GM23338 (cell line): ENCODE measurements at regions not wholly inside any gene's neighbourhood (a gene's known extent, or its start where the extent isn't known, plus 50 kb on each side); places are given as distances from the start of the nearest gene placed in this dataset.

ENCODE experiments used
- ATAC-seq: fragments of 200-7000 bp; cut with Tn5 transposase; 3 replicates; pipeline ENCODE4 v1.9.1; 2020
- DNase-seq: peaks from one replicate; pipeline ENCODE4 v3.0.0-alpha.2; 2015; ENCODE audit warnings: low spot score
- H2AFZ ChIP-seq: fragments of 200-600 bp; sonication (generic); 2 replicates; pipeline ENCODE4 v1.8.0; 2016; ENCODE audit warnings: antibody characterized with exemption, mild to moderate bottlenecking, moderate library complexity
- H3F3A ChIP-seq: fragments of 200-600 bp; sonication (generic); replicated peaks from 2 replicates; pipeline ENCODE4 v1.8.0; 2017; ENCODE audit warnings: antibody characterized with exemption, mixed run types, low read depth
- H3K27ac ChIP-seq: fragments of 200-600 bp; sonication (generic); 2 replicates; pipeline ENCODE4 v1.6.1; 2016; ENCODE audit warnings: low read depth
- H3K27me3 ChIP-seq: fragments of 200-600 bp; sonication (generic); 2 replicates; pipeline ENCODE4 v1.8.0; 2016; ENCODE audit warnings: mild to moderate bottlenecking, mixed run types, moderate library complexity; ENCODE audit not compliant: insufficient read depth
- H3K36me3 ChIP-seq: fragments of 200-600 bp; sonication (generic); 2 replicates; pipeline ENCODE4 v1.8.0; 2016; ENCODE audit warnings: mild to moderate bottlenecking; ENCODE audit not compliant: insufficient read depth
- H3K4me1 ChIP-seq: fragments of 200-600 bp; sonication (generic); 2 replicates; pipeline ENCODE4 v1.8.0; 2016; ENCODE audit warnings: mild to moderate bottlenecking, moderate library complexity; ENCODE audit not compliant: insufficient read depth
- H3K4me2 ChIP-seq: fragments of 200-600 bp; sonication (generic); 2 replicates; pipeline ENCODE4 v1.7.1; 2017; ENCODE audit warnings: mixed run types
- H3K4me3 ChIP-seq: fragments of 200-600 bp; sonication (generic); 2 replicates; pipeline ENCODE4 v1.6.1; 2016; ENCODE audit warnings: mixed run types
- H3K79me2 ChIP-seq: fragments of 200-600 bp; sonication (generic); replicated peaks from 2 replicates; pipeline ENCODE4 v1.8.0; 2017; ENCODE audit warnings: mild to moderate bottlenecking; ENCODE audit not compliant: insufficient read depth
- H3K9me2 ChIP-seq: fragments of 200-600 bp; sonication (generic); 2 replicates; pipeline ENCODE4 v1.8.0; 2017; ENCODE audit not compliant: insufficient read depth
- H4K20me1 ChIP-seq: fragments of 200-600 bp; sonication (generic); replicated peaks from 2 replicates; pipeline ENCODE4 v1.8.0; 2017; ENCODE audit warnings: mild to moderate bottlenecking; ENCODE audit not compliant: insufficient read depth
- H3K27ac Mint-ChIP-seq: 2 replicates; pipeline ENCODE4 v1.8.0; 2020; ENCODE audit warnings: inconsistent platforms, mild to moderate bottlenecking, moderate library complexity, mixed read lengths
- H3K27me3 Mint-ChIP-seq: 3 replicates; pipeline ENCODE4 v1.8.0; 2022; ENCODE audit warnings: low read depth, mild to moderate bottlenecking, moderate library complexity, mixed read lengths, inconsistent platforms; ENCODE audit not compliant: insufficient read depth, poor library complexity
- H3K36me3 Mint-ChIP-seq: 3 replicates; pipeline ENCODE4 v1.8.0; 2021; ENCODE audit warnings: low read depth, mild to moderate bottlenecking, inconsistent platforms, moderate library complexity, mixed read lengths
- H3K4me1 Mint-ChIP-seq: 3 replicates; pipeline ENCODE4 v1.8.0; 2020; ENCODE audit warnings: mild to moderate bottlenecking, inconsistent platforms, mixed read lengths
- H3K4me3 Mint-ChIP-seq: 3 replicates; pipeline ENCODE4 v1.8.0; 2021; ENCODE audit warnings: moderate library complexity, mild to moderate bottlenecking, inconsistent platforms, mixed read lengths
- H3K9me3 Mint-ChIP-seq: 3 replicates; pipeline ENCODE4 v1.8.0; 2020; ENCODE audit warnings: moderate library complexity, mild to moderate bottlenecking, inconsistent platforms, mixed read lengths
- CREB1 ChIP-seq: fragments of 250-450 bp; sonication (Bioruptor Pico); IDR thresholded peaks from 2 replicates; pipeline ENCODE4 v1.5.0; 2020; ENCODE audit warnings: low read depth, mild to moderate bottlenecking, moderate library complexity
- EZH2 ChIP-seq: fragments of 200-600 bp; sonication (generic); IDR thresholded peaks from one replicate; pipeline ENCODE4 v1.8.0; 2017; ENCODE audit warnings: antibody characterized with exemption, mild to moderate bottlenecking, low read depth; ENCODE audit not compliant: unreplicated experiment
- EZH2phosphoT487 ChIP-seq: fragments of 200-600 bp; sonication (generic); IDR thresholded peaks from one replicate; pipeline ENCODE4 v1.8.1; 2018; ENCODE audit warnings: antibody characterized with exemption; ENCODE audit not compliant: unreplicated experiment
- JUNB ChIP-seq: IDR thresholded peaks from one replicate; pipeline ENCODE4 v1.6.1; 2016; ENCODE audit warnings: antibody characterized with exemption; ENCODE audit not compliant: unreplicated experiment
- NANOG ChIP-seq: IDR thresholded peaks from 2 replicates; pipeline ENCODE4 v1.6.1; 2016; ENCODE audit warnings: antibody characterized with exemption, borderline replicate concordance
- POLR2AphosphoS5 ChIP-seq: IDR thresholded peaks from 2 replicates; pipeline ENCODE4 v1.6.1; 2016; ENCODE audit warnings: antibody characterized with exemption, low read depth
- STAT1 ChIP-seq: IDR thresholded peaks from one replicate; pipeline ENCODE4 v1.6.1; 2016; ENCODE audit warnings: antibody characterized with exemption; ENCODE audit not compliant: unreplicated experiment
- ZNF114 ChIP-seq: fragments of 250-450 bp; sonication (Bioruptor Pico); IDR thresholded peaks from 2 replicates; pipeline ENCODE4 v1.5.0; 2020; ENCODE audit warnings: mild to moderate bottlenecking, moderate library complexity
- ZNF331 ChIP-seq: fragments of 250-450 bp; sonication (Bioruptor Pico); IDR thresholded peaks from 2 replicates; pipeline ENCODE4 v1.5.0; 2020; ENCODE audit warnings: low read depth, mild to moderate bottlenecking, moderate library complexity
- TF ChIP-seq, protein P1 (sequence below): IDR thresholded peaks from 2 replicates; pipeline ENCODE4 v1.6.1; 2016; ENCODE audit warnings: antibody characterized with exemption
- TF ChIP-seq, protein P2 (sequence below), 2 experiments: fragments of 200-600 bp in 1 of 2; sonication (generic) in 1 of 2; conservative IDR thresholded peaks; 2 replicates each; pipeline versions ENCODE4 v1.5.1 to v1.6.1; 2016 to 2017; ENCODE audit warnings: antibody characterized with exemption in 2 of 2, low read depth in 2 of 2, mild to moderate bottlenecking in 2 of 2, moderate library complexity in 1 of 2
- TF ChIP-seq, protein P3 (sequence below): IDR thresholded peaks from one replicate; pipeline ENCODE4 v1.6.1; 2018; ENCODE audit warnings: antibody characterized with exemption; ENCODE audit not compliant: unreplicated experiment
- TF ChIP-seq, protein P4 (sequence below): fragments of 250-450 bp; sonication (Bioruptor Pico); IDR thresholded peaks from 2 replicates; pipeline ENCODE4 v1.5.0; 2020; ENCODE audit warnings: mild to moderate bottlenecking, moderate library complexity

DNA sequence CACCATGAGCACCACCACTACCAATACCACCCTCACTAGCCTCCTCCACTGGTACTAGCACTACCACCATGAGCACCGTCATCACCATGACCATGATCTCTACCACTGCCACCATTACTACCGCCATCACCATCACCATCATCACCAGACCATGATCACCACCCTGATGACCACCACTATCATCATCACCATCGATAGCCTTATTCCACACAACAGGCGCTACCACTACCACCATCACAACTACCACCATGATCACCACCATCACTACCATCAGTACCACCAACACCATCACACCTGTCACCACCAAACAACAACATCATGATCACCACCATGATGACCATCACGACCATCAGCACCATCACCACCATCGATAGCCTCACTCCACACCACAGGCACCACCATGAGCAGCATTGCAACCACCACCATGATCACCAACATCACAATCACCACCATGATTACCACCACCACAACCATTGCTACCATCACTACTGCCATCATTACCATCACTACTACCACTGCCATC lies 56.6 kb upstream of the CASZ1 start:
- no peaks in the 10 kb centered on the region for H3K4me1 ChIP-seq
- ATAC-seq (no peak), DNase-seq (no peak)
- peaks cover 6% of the 10 kb centered on the region for H3K27me3 Mint-ChIP-seq
- H2AFZ ChIP-seq: no peak overlapping the region
- no peak overlapping the region for H3K27ac ChIP-seq
- no peaks in the 10 kb centered on the region for H3F3A ChIP-seq
- H3K79me2 ChIP-seq: no peaks in the 10 kb centered on the region
- H3K9me2 ChIP-seq: peaks cover 3% of the 10 kb centered on the region; the same call in 1 of the 2 replicates
- no peak overlapping the region for H3K4me2 ChIP-seq
- H3K36me3 ChIP-seq: no peaks in the 10 kb centered on the region
- no peaks in the 10 kb centered on the region for H4K20me1 ChIP-seq
- H3K27me3 ChIP-seq: no peaks in the 10 kb centered on the region
- H3K4me1 Mint-ChIP-seq: peaks cover 2% of the 10 kb centered on the region; the same call in 2 of the 3 replicates
- H3K4me3 Mint-ChIP-seq: no peak overlapping the region
- H3K4me3 ChIP-seq: no peak overlapping the region
- peaks cover 10% of the 10 kb centered on the region for H3K9me3 Mint-ChIP-seq
- H3K36me3 Mint-ChIP-seq: peaks cover 4% of the 10 kb centered on the region; the same call in 2 of the 3 replicates
- no peak overlapping the region for H3K27ac Mint-ChIP-seq
- TF ChIP-seq CREB1 (CRISPR knock-in tag) (no peak), ZNF331 (CRISPR knock-in tag) (no peak), POLR2AphosphoS5 (no peak), NANOG (no peak), JUNB (no peak), STAT1 (no peak), EZH2 (no peak), ZNF114 (CRISPR knock-in tag) (no peak), EZH2phosphoT487 (no peak)
- TF ChIP-seq, protein P1, sequence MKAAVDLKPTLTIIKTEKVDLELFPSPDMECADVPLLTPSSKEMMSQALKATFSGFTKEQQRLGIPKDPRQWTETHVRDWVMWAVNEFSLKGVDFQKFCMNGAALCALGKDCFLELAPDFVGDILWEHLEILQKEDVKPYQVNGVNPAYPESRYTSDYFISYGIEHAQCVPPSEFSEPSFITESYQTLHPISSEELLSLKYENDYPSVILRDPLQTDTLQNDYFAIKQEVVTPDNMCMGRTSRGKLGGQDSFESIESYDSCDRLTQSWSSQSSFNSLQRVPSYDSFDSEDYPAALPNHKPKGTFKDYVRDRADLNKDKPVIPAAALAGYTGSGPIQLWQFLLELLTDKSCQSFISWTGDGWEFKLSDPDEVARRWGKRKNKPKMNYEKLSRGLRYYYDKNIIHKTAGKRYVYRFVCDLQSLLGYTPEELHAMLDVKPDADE: no peak
- TF ChIP-seq, protein P2, sequence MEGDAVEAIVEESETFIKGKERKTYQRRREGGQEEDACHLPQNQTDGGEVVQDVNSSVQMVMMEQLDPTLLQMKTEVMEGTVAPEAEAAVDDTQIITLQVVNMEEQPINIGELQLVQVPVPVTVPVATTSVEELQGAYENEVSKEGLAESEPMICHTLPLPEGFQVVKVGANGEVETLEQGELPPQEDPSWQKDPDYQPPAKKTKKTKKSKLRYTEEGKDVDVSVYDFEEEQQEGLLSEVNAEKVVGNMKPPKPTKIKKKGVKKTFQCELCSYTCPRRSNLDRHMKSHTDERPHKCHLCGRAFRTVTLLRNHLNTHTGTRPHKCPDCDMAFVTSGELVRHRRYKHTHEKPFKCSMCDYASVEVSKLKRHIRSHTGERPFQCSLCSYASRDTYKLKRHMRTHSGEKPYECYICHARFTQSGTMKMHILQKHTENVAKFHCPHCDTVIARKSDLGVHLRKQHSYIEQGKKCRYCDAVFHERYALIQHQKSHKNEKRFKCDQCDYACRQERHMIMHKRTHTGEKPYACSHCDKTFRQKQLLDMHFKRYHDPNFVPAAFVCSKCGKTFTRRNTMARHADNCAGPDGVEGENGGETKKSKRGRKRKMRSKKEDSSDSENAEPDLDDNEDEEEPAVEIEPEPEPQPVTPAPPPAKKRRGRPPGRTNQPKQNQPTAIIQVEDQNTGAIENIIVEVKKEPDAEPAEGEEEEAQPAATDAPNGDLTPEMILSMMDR (conservative IDR thresholded peaks at IDR 0.05; ENCODE audit: low read depth in 2 of 2): no peak
- TF ChIP-seq, protein P3, sequence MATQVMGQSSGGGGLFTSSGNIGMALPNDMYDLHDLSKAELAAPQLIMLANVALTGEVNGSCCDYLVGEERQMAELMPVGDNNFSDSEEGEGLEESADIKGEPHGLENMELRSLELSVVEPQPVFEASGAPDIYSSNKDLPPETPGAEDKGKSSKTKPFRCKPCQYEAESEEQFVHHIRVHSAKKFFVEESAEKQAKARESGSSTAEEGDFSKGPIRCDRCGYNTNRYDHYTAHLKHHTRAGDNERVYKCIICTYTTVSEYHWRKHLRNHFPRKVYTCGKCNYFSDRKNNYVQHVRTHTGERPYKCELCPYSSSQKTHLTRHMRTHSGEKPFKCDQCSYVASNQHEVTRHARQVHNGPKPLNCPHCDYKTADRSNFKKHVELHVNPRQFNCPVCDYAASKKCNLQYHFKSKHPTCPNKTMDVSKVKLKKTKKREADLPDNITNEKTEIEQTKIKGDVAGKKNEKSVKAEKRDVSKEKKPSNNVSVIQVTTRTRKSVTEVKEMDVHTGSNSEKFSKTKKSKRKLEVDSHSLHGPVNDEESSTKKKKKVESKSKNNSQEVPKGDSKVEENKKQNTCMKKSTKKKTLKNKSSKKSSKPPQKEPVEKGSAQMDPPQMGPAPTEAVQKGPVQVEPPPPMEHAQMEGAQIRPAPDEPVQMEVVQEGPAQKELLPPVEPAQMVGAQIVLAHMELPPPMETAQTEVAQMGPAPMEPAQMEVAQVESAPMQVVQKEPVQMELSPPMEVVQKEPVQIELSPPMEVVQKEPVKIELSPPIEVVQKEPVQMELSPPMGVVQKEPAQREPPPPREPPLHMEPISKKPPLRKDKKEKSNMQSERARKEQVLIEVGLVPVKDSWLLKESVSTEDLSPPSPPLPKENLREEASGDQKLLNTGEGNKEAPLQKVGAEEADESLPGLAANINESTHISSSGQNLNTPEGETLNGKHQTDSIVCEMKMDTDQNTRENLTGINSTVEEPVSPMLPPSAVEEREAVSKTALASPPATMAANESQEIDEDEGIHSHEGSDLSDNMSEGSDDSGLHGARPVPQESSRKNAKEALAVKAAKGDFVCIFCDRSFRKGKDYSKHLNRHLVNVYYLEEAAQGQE: no peak
- TF ChIP-seq, protein P4, sequence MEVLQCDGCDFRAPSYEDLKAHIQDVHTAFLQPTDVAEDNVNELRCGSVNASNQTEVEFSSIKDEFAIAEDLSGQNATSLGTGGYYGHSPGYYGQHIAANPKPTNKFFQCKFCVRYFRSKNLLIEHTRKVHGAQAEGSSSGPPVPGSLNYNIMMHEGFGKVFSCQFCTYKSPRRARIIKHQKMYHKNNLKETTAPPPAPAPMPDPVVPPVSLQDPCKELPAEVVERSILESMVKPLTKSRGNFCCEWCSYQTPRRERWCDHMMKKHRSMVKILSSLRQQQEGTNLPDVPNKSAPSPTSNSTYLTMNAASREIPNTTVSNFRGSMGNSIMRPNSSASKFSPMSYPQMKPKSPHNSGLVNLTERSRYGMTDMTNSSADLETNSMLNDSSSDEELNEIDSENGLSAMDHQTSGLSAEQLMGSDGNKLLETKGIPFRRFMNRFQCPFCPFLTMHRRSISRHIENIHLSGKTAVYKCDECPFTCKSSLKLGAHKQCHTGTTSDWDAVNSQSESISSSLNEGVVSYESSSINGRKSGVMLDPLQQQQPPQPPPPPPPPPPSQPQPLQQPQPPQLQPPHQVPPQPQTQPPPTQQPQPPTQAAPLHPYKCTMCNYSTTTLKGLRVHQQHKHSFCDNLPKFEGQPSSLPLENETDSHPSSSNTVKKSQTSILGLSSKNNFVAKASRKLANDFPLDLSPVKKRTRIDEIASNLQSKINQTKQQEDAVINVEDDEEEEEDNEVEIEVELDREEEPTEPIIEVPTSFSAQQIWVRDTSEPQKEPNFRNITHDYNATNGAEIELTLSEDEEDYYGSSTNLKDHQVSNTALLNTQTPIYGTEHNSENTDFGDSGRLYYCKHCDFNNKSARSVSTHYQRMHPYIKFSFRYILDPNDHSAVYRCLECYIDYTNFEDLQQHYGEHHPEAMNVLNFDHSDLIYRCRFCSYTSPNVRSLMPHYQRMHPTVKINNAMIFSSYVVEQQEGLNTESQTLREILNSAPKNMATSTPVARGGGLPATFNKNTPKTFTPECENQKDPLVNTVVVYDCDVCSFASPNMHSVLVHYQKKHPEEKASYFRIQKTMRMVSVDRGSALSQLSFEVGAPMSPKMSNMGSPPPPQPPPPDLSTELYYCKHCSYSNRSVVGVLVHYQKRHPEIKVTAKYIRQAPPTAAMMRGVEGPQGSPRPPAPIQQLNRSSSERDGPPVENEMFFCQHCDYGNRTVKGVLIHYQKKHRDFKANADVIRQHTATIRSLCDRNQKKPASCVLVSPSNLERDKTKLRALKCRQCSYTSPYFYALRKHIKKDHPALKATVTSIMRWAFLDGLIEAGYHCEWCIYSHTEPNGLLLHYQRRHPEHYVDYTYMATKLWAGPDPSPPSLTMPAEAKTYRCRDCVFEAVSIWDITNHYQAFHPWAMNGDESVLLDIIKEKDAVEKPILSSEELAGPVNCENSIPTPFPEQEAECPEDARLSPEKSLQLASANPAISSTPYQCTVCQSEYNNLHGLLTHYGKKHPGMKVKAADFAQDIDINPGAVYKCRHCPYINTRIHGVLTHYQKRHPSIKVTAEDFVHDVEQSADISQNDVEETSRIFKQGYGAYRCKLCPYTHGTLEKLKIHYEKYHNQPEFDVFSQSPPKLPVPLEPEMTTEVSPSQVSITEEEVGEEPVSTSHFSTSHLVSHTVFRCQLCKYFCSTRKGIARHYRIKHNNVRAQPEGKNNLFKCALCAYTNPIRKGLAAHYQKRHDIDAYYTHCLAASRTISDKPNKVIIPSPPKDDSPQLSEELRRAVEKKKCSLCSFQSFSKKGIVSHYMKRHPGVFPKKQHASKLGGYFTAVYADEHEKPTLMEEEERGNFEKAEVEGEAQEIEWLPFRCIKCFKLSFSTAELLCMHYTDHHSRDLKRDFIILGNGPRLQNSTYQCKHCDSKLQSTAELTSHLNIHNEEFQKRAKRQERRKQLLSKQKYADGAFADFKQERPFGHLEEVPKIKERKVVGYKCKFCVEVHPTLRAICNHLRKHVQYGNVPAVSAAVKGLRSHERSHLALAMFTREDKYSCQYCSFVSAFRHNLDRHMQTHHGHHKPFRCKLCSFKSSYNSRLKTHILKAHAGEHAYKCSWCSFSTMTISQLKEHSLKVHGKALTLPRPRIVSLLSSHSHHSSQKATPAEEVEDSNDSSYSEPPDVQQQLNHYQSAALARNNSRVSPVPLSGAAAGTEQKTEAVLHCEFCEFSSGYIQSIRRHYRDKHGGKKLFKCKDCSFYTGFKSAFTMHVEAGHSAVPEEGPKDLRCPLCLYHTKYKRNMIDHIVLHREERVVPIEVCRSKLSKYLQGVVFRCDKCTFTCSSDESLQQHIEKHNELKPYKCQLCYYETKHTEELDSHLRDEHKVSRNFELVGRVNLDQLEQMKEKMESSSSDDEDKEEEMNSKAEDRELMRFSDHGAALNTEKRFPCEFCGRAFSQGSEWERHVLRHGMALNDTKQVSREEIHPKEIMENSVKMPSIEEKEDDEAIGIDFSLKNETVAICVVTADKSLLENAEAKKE (CRISPR knock-in tag): no peak
